GM18951 (cell line): ENCODE measurements at regions not wholly inside any gene's neighbourhood (a gene's known extent, or its start where the extent isn't known, plus 50 kb on each side); places are given as distances from the start of the nearest gene placed in this dataset.

ENCODE experiments used
- POLR2A ChIP-seq: IDR thresholded peaks from 4 replicates; pipeline ENCODE4 v1.6.1; 2011; ENCODE audit warnings: mild to moderate bottlenecking; ENCODE audit not compliant: insufficient read length, insufficient read depth; ENCODE audit errors: extremely low read depth
- in situ Hi-C: fragments of 300-500 bp; cut with MboI; formaldehyde crosslinking; loops from one replicate; pipeline ENCODE4 v1.12.0; 2022; ENCODE audit warnings: low sequenced_read_pairs, mixed read lengths, inconsistent platforms; ENCODE audit not compliant: unreplicated experiment

- in situ Hi-C loops, result no loop called here
- TF ChIP-seq POLR2A, result no peak
Measured at GRCh38 chr2:63658176-63658968, 69.6 kb downstream of the MDH1 start.

- in situ Hi-C loops, result no loop called here
- no peak for TF ChIP-seq POLR2A
Measured at GRCh38 chr2:63660060-63660459, 71.3 kb downstream of the MDH1 start.

GRCh38 chr2:63661076-63661475, 72.3 kb downstream of the MDH1 start:
- no peak for TF ChIP-seq POLR2A
- in situ Hi-C loops, result no loop called here

- in situ Hi-C loops, result no loop called here
- no peak for TF ChIP-seq POLR2A
Measured at GRCh38 chr2:63662028-63662804, 73.5 kb downstream of the MDH1 start.

GRCh38 chr2:63663013-63663864, 74.5 kb downstream of the MDH1 start:
- in situ Hi-C loops, result no loop called here

GRCh38 chr2:63665091-63665490, 76.3 kb downstream of the MDH1 start:
- TF ChIP-seq POLR2A, result no peak
- in situ Hi-C loops, result no loop called here

More at GRCh38 chr2:63663013-63663864, 74.5 kb downstream of the MDH1 start:
- TF ChIP-seq POLR2A, result no peak

- TF ChIP-seq POLR2A, result no peak
- in situ Hi-C loops, result no loop called here
Measured at GRCh38 chr2:63665846-63666475, 77.2 kb downstream of the MDH1 start.

- no peak for TF ChIP-seq POLR2A
- in situ Hi-C loops, result no loop called here
Measured at GRCh38 chr2:63667132-63667700, 78.5 kb downstream of the MDH1 start.

- no peak for TF ChIP-seq POLR2A
- in situ Hi-C loops, result no loop called here
Measured at GRCh38 chr2:63668000-63668399, 79.2 kb downstream of the MDH1 start.

GRCh38 chr2:63668466-63668865, 79.7 kb downstream of the MDH1 start:
- TF ChIP-seq POLR2A, result no peak
- in situ Hi-C loops, result no loop called here

GRCh38 chr2:63669596-63669995, 80.8 kb downstream of the MDH1 start:
- no peak for TF ChIP-seq POLR2A
- in situ Hi-C loops, result no loop called here

GRCh38 chr2:63673865-63674533, 85.2 kb downstream of the MDH1 start:
- in situ Hi-C loops, result no loop called here

More at GRCh38 chr2:63673865-63674533, 85.2 kb downstream of the MDH1 start:
- TF ChIP-seq POLR2A, result no peak
